ENCODE measurements at regions not wholly inside any gene's neighbourhood (a gene's known extent, or its start where the extent isn't known, plus 50 kb on each side); places are given as distances from the start of the nearest gene placed in this dataset.

GRCh38 chr3:67082533-67083024 is 84.5 kb downstream of the KBTBD8 start:
- no peak for TF ChIP-seq ZNF274 (IDR thresholded peaks at IDR 0.05; ENCODE audit: low read depth, low read length)
- no peak for TF ChIP-seq YY1 (IDR thresholded peaks at IDR 0.05; ENCODE audit: insufficient read depth, insufficient read length)
- TF ChIP-seq SUZ12 (IDR thresholded peaks at IDR 0.05; ENCODE audit: extremely low read depth, insufficient read depth, insufficient read length), result no peak

All from NT2/D1 (cell line).